GM23248 (cell line): ENCODE measurements at regions not wholly inside any gene's neighbourhood (a gene's known extent, or its start where the extent isn't known, plus 50 kb on each side); places are given as distances from the start of the nearest gene placed in this dataset.

Experiments
- DNase-seq: peaks from one replicate; pipeline ENCODE4 v3.0.0-alpha.2; 2015
- H2AFZ ChIP-seq: fragments of 200-600 bp; sonication (generic); 2 replicates; pipeline ENCODE4 v1.6.1; 2016; ENCODE audit warnings: antibody characterized with exemption
- H3F3A ChIP-seq: fragments of 200-600 bp; sonication (generic); 2 replicates; pipeline ENCODE4 v1.6.1; 2016; ENCODE audit warnings: mild to moderate bottlenecking, antibody characterized with exemption, mixed run types; ENCODE audit not compliant: insufficient read depth
- H3K27ac ChIP-seq: fragments of 200-600 bp; sonication (generic); 2 replicates; pipeline ENCODE4 v1.5.1; 2016; ENCODE audit warnings: mild to moderate bottlenecking
- H3K27me3 ChIP-seq: fragments of 200-600 bp; sonication (generic); replicated peaks from 2 replicates; pipeline ENCODE4 v1.6.1; 2016; ENCODE audit warnings: mild to moderate bottlenecking; ENCODE audit not compliant: insufficient read depth
- H3K36me3 ChIP-seq: fragments of 200-600 bp; sonication (generic); 2 replicates; pipeline ENCODE4 v1.6.1; 2016; ENCODE audit warnings: low read depth, mild to moderate bottlenecking
- H3K4me1 ChIP-seq: fragments of 200-600 bp; sonication (generic); 2 replicates; pipeline ENCODE4 v1.6.1; 2016; ENCODE audit warnings: mild to moderate bottlenecking; ENCODE audit not compliant: insufficient read depth
- H3K4me2 ChIP-seq: fragments of 200-600 bp; sonication (generic); one replicate; pipeline ENCODE4 v1.6.1; 2016; ENCODE audit warnings: mild to moderate bottlenecking; ENCODE audit not compliant: unreplicated experiment
- H3K4me3 ChIP-seq: fragments of 200-600 bp; sonication (generic); 2 replicates; pipeline ENCODE4 v1.5.1; 2016; ENCODE audit warnings: mild to moderate bottlenecking
- H3K79me2 ChIP-seq: fragments of 200-600 bp; sonication (generic); 2 replicates; pipeline ENCODE4 v1.6.1; 2016; ENCODE audit warnings: mild to moderate bottlenecking; ENCODE audit not compliant: insufficient read depth
- H3K9ac ChIP-seq: fragments of 200-600 bp; sonication (generic); 2 replicates; pipeline ENCODE4 v1.6.1; 2016; ENCODE audit warnings: mild to moderate bottlenecking
- H3K9me2 ChIP-seq: fragments of 200-600 bp; sonication (generic); 2 replicates; pipeline ENCODE4 v1.6.1; 2016; ENCODE audit warnings: mixed run types, mild to moderate bottlenecking, moderate library complexity; ENCODE audit not compliant: insufficient read depth
- H3K9me3 ChIP-seq: fragments of 200-600 bp; sonication (generic); one replicate; pipeline ENCODE4 v1.6.1; 2017; ENCODE audit warnings: low read depth
- H4K20me1 ChIP-seq: fragments of 200-600 bp; sonication (generic); 2 replicates; pipeline ENCODE4 v1.6.0; 2016; ENCODE audit not compliant: insufficient read depth
- EZH2 ChIP-seq: fragments of 200-600 bp; sonication (generic); IDR thresholded peaks from 2 replicates; pipeline ENCODE4 v1.6.1; 2018; ENCODE audit warnings: antibody characterized with exemption, mild to moderate bottlenecking; ENCODE audit not compliant: insufficient read depth, poor library complexity, severe bottlenecking
- EZH2phosphoT487 ChIP-seq: fragments of 200-600 bp; sonication (generic); IDR thresholded peaks from 2 replicates; pipeline ENCODE4 v1.6.1; 2018; ENCODE audit warnings: antibody characterized with exemption, moderate library complexity, mild to moderate bottlenecking, low read depth; ENCODE audit not compliant: insufficient read depth
- WGBS, 2 experiments: methylation state at CpG; one replicate each; pipeline ENCODE4 v1.1.6; 2015 to 2017; ENCODE audit warnings: low lambda C conversion rate in 2 of 2, low coverage in 1 of 2; ENCODE audit errors: missing lambda C conversion rate in 2 of 2; 5-methylcytosine and 5-hydroxymethylcytosine counted together
- in situ Hi-C: fragments of 300-500 bp; cut with MboI; formaldehyde crosslinking; loops from 2 replicates; pipeline ENCODE4 v1.15.0; 2020

DNA sequence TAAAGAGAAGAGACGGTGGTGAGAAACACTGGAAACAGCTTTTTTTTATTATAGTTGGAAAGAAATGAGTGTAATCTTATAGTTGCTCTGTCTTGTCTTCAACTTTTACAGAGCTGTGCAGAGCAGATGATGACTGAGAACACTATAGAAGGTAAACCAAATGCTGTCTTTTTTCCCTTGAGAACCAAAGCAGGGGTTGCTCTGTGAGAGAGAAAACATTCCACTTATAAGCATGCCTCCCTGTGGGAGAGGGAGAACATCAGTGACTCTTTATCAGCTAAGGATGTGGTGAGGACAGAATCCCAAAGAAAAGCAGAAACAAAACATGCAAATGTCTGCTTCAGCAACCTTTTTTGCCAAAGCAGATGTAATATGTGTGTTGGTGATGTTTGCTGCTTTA lies 179.3 kb upstream of the HDDC2 start:
- in situ Hi-C loops = no loop called here
- no peak overlapping the region for H3K4me2 ChIP-seq
- H3K36me3 ChIP-seq = no peaks in the 10 kb centered on the region
- H3F3A ChIP-seq = no peaks in the 10 kb centered on the region
- no peaks in the 10 kb centered on the region for H3K79me2 ChIP-seq
- no peak for DNase-seq
- WGBS, 2 experiments = 3% methylated on average over 1 of the region's 1 CpG
- H3K27me3 ChIP-seq = no peaks in the 10 kb centered on the region
- H3K9me2 ChIP-seq = no peaks in the 10 kb centered on the region
- no peak overlapping the region for H3K4me3 ChIP-seq
- H3K4me1 ChIP-seq = no peaks in the 10 kb centered on the region
- H2AFZ ChIP-seq = no peak overlapping the region
- no peak overlapping the region for H3K27ac ChIP-seq
- no peaks in the 10 kb centered on the region for H4K20me1 ChIP-seq
- H3K9me3 ChIP-seq = no peaks in the 10 kb centered on the region
- TF ChIP-seq EZH2phosphoT487 (no peak), EZH2 (no peak)
- H3K9ac ChIP-seq = no peak overlapping the region

GRCh38 chr6:125485757-125486156 lies 184.0 kb upstream of the HDDC2 start:
- TF ChIP-seq EZH2phosphoT487 = no peak
- TF ChIP-seq EZH2 = no peak
- H3K9me3 ChIP-seq = no peaks in the 10 kb centered on the region
- no peak for DNase-seq
- no peaks in the 10 kb centered on the region for H3K79me2 ChIP-seq
- no peak overlapping the region for H2AFZ ChIP-seq
- no peak overlapping the region for H3K27ac ChIP-seq
- H3K27me3 ChIP-seq = no peaks in the 10 kb centered on the region; the same call in 1 of the 2 replicates
- no peaks in the 10 kb centered on the region for H3K36me3 ChIP-seq
- no peak overlapping the region for H3K4me2 ChIP-seq
- no peak overlapping the region for H3K9ac ChIP-seq
- H3K4me1 ChIP-seq = no peaks in the 10 kb centered on the region
- in situ Hi-C loops = no loop called here
- no peaks in the 10 kb centered on the region for H3F3A ChIP-seq
- H3K4me3 ChIP-seq = no peak overlapping the region
- WGBS, 2 experiments = 16% methylated on average over 4 of the region's 4 CpGs
- no peaks in the 10 kb centered on the region for H4K20me1 ChIP-seq
- H3K9me2 ChIP-seq = no peaks in the 10 kb centered on the region

- H3K9me3 ChIP-seq = no peaks in the 10 kb centered on the region
- H3K9ac ChIP-seq = no peak overlapping the region
- no peaks in the 10 kb centered on the region for H4K20me1 ChIP-seq
- no peaks in the 10 kb centered on the region for H3F3A ChIP-seq
- no peak overlapping the region for H2AFZ ChIP-seq
- H3K4me2 ChIP-seq = no peak overlapping the region
- H3K36me3 ChIP-seq = no peaks in the 10 kb centered on the region
- no peak overlapping the region for H3K4me3 ChIP-seq
- no peaks in the 10 kb centered on the region for H3K9me2 ChIP-seq
- no peak for TF ChIP-seq EZH2phosphoT487
- no peak for TF ChIP-seq EZH2
- WGBS, 2 experiments = 10 to 11% methylated on average over 2 of the region's 2 CpGs
- no peaks in the 10 kb centered on the region; the same call in 1 of the 2 replicates for H3K27me3 ChIP-seq
- no peak for DNase-seq
- no peaks in the 10 kb centered on the region for H3K4me1 ChIP-seq
- no peak overlapping the region for H3K27ac ChIP-seq
- in situ Hi-C loops = no loop called here
- no peaks in the 10 kb centered on the region for H3K79me2 ChIP-seq
These were observed 185.1 kb upstream of the HDDC2 start for GRCh38 chr6:125486881-125487280.

- H3K36me3 ChIP-seq = no peaks in the 10 kb centered on the region
- H3K4me1 ChIP-seq = no peaks in the 10 kb centered on the region
- no peaks in the 10 kb centered on the region for H3F3A ChIP-seq
- no peaks in the 10 kb centered on the region; the same call in 1 of the 2 replicates for H3K27me3 ChIP-seq
- WGBS, 2 experiments = 19 to 23% methylated on average over 2 of the region's 2 CpGs
- H3K9ac ChIP-seq = no peak overlapping the region
- DNase-seq = no peak
- in situ Hi-C loops = no loop called here
- no peak overlapping the region for H2AFZ ChIP-seq
- no peak overlapping the region for H3K4me3 ChIP-seq
- no peaks in the 10 kb centered on the region for H3K9me3 ChIP-seq
- no peaks in the 10 kb centered on the region for H3K79me2 ChIP-seq
- H3K9me2 ChIP-seq = no peaks in the 10 kb centered on the region
- no peaks in the 10 kb centered on the region for H4K20me1 ChIP-seq
- TF ChIP-seq EZH2 (no peak), EZH2phosphoT487 (no peak)
- H3K4me2 ChIP-seq = no peak overlapping the region
- H3K27ac ChIP-seq = no peak overlapping the region
These were observed 188.0 kb upstream of the HDDC2 start for GRCh38 chr6:125489579-125490285.
